M059J (cell line): ENCODE measurements at regions not wholly inside any gene's neighbourhood (a gene's known extent, or its start where the extent isn't known, plus 50 kb on each side); places are given as distances from the start of the nearest gene placed in this dataset.
A peak's percentile ranks its signal among the peaks of the same experiment; 100 is the strongest.

ENCODE experiments used
- DNase-seq: peaks from one replicate; pipeline ENCODE4 v3.0.0-alpha.2; 2012; ENCODE audit warnings: low read depth

- no peak for DNase-seq
These were observed 400.2 kb upstream of the NPVF start for GRCh38 chr7:25628446-25628845.

DNA sequence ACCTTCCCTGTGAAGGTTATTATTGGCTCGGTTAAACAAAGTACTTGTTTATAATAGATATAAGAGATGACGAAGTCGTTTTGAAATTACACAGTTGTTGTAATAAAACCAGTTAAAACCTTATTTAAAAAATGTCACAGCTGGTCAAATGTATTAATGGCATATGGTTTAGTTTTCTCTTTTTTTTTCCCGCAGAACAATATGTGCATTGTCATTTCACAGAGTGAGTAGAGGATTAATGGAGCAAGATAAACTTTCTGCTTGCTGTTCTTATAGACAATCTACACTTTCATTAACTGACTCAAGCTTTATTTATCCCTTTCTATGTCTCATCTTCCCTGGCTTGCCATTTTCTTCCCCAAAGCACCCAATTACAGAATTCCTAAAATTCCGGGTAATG, 404.3 kb upstream of the NPVF start:
- DNase-seq: no peak

GRCh38 chr7:25633426-25634036, 405.2 kb upstream of the NPVF start:
- DNase-seq: no peak

DNA sequence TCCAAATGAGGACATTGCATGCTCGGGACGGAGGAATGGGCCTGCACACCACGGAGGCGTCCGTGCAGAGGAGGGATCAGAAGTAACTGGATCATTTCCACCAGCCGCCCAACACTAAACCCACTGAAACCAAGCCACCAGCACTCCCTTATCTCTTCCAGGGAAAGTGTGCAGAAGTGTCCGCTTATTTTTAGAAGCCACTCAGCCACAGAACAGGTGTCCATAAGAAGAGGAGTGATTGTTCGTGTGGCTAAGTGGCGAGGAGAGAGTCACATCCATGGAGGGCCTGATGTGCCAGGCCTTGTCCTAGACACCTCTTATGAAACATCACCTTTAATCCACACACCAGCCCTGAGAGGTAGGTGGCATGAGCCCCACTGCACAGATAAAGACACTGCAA, 407.9 kb upstream of the NPVF start:
- no peak for DNase-seq

DNA sequence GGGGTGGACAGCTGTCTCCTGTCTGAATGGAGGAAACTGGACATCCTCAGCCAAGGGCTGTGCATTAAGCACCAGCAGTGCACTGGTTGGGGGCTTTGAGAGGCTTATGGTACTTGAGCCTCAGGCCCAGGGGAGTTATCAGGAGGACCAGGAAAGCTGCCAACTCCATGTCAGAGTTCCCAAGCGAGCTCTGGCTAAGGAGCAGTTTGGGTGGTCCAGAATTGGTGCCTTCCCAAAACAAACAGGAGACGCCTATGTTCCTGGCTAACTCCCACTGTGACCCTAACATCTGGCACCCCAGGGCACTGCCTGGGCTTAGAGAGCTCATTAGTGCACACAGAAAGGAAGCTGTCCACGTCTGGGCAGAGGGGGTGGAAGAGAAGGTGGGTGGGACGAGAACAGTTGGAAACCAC, 408.6 kb upstream of the NPVF start:
- DNase-seq: no peak

DNA sequence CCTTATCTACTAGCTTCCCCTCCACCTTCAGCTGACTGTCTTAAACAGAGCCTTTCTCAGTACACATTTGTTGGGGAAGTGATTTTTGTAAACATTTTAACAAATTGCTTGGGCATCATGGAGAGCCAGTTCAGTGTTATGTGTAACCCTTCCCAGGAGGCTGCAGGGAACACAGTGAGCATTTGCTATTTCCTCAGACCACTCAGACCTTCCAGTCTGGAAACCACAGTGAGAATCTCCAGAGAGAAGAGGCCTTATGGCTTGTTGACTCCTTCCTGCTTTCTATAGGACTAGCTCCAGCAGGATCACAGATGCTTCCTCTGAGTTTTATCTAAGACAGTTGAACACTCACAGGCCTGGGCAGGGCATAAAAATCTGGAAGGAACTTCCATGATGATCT, 409.8 kb upstream of the NPVF start:
- no peak for DNase-seq

GRCh38 chr7:25638590-25639244, 410.4 kb upstream of the NPVF start:
- no peak for DNase-seq

GRCh38 chr7:25642849-25643248, 414.6 kb upstream of the NPVF start:
- DNase-seq: peak; percentile 5

DNA sequence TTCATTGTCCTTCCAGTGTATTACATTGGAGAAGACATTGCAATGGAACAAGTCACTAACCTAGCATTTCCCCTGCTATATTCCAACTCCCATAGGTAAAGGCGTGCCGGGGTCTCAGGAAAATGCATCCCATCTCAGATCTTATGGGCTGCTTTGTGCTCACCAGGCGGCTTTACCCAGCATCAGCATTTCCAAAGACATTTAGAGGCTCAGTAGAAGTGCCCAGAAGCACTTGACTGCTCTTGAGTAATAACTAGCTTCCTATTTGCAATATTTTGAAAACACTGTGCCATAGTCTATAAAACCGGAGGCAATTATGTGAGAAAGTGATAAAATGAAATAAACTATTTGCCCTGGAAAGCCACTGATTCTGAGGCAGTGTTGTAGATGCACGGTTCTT, 415.0 kb upstream of the NPVF start:
- DNase-seq: no peak

GRCh38 chr7:25643770-25644394, 415.6 kb upstream of the NPVF start:
- DNase-seq: no peak

DNA sequence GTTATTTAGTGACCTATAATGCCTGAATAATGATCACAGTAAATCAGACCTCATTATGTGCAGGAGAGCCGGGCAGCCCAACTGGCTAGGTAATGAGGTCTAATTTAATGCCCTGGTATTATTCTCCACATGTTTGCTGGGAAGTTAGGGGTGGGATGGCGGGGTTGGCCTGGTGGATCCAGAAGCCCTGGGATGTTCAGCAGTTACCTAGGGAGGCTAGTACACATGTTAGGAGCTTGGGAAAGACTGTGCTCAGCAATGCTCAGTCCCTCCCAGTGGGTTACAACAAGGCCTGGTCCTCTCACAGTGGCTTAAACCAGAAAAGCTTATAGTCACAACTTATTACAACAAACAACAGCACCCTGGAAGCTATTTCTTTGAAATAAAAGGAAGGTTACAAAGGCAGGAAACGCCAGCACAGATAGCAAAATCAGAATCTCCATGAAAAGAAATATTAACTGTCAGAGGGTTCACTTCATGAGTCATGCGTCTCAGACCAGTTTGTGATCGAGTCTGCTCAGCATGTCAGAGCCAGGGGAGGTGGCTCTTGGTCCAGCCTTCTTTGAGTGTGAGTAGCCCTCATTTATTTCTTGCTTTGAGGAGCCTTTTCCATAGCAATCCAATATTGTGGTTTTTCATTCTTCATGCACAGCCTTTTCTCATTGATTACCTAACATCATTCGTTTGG, 418.6 kb upstream of the NPVF start:
- DNase-seq: no peak

DNA sequence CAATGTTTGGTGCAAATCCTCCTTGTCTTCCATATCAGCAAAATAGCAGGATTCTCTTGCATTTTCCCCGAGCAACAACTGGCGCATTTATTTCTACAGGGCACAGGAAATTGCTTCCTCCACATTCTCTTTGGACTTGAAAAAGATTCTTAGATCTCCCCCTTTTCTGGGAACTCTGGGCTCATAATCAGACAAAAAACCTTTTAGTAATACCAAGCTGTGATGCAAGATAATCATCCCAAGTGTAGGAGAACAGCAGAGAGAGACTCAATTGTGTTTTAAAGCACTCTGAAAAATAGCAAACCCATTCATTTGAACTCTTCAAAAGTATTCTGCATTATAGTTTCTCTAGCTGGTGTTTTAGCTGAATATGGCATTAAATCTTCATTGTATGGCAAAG, 419.6 kb upstream of the NPVF start:
- no peak for DNase-seq

- DNase-seq: no peak
These were observed 424.1 kb upstream of the NPVF start for GRCh38 chr7:25652366-25652765.

- DNase-seq: no peak
These were observed 425.1 kb upstream of the NPVF start for GRCh38 chr7:25653384-25653783.

- no peak for DNase-seq
These were observed 427.8 kb upstream of the NPVF start for GRCh38 chr7:25656071-25656470.

GRCh38 chr7:25656581-25657026, 428.3 kb upstream of the NPVF start:
- no peak for DNase-seq

DNA sequence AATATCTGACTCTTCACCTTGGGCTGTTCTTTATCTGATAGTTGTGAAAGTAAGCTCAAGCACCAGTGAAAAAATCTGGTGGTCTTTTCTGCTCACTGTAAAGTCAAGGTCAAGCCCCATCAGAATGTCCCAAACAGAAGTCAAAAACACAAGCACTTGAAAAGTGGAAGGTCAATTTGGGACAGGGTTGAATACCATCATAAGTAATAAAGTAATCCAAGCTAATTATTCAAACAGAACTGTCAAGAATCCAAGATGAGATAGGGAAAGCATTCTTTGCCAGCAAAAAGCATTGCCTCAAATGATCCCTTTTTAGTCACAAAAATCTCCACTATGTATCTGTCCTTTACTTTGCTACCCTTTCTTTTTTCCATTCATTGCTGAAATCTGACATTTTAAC, 430.1 kb upstream of the NPVF start:
- DNase-seq: no peak

GRCh38 chr7:25659841-25660240, 431.6 kb upstream of the NPVF start:
- DNase-seq: no peak

DNA sequence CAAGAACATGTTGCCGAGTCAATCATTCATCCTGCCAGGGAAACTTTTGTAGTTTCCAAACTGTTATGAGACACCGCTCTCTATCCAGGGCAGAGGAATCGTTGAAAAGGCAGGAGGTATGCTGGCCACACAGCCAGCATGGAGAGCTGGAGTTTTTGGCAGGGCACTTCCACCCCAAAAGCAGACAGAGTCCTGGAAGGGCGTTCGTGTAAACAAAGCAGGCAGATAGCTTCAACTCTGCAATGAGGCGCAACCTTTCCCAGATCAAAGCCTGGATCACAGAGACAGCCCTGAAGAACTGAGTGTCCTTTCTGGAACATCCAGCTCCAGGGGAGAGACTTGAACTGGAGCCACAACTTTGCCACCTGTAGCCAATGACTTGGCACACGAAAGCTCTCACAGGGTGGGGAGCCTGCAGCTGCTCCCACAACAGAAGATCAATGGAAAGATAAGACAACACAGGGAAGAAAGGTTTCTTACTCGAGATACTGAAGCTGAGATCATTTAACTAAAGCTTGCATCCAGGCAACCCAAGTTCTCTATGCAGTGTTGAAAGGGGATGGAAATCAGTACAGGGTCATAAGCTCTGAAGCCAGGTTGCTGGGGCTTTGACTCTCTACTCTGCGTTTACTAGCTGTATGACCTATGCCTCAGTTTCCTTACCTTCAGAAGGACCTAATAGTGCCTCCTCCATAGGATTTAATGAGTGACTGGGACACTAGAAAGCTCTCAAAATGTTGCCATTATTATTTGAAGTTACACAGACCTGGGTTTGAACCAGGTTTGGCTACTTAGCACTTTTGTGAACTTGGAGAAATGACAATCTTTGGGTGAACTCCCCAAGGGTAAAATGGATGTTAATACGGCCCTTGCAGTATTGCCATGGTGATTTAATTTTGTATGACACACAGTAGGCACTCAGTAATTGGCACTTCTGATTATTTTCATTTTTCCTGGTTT, 434.8 kb upstream of the NPVF start:
- no peak for DNase-seq

GRCh38 chr7:25663877-25664276, 435.6 kb upstream of the NPVF start:
- DNase-seq: no peak

- no peak for DNase-seq
These were observed 436.3 kb upstream of the NPVF start for GRCh38 chr7:25664593-25664992.

- DNase-seq: no peak
These were observed 437.1 kb upstream of the NPVF start for GRCh38 chr7:25665374-25665773.
